Body of pancreas (tissue), 4 donors: ENCODE measurements at regions not wholly inside any gene's neighbourhood (a gene's known extent, or its start where the extent isn't known, plus 50 kb on each side); places are given as distances from the start of the nearest gene placed in this dataset.

ENCODE experiments used
- POLR2A ChIP-seq, 3 donors: fragments of 450-650 bp; IDR thresholded peaks; one replicate each; pipeline ENCODE4 v1.6.1; 2016; ENCODE audit warnings: antibody characterized with exemption in 3 of 3, mild to moderate bottlenecking in 2 of 3
- TF ChIP-seq, protein P1 (sequence below), 7 experiments: fragments of 450-650 bp in 4 of 7; fragments of 200-600 bp in 3 of 7; sonication (generic) in 3 of 7; IDR thresholded peaks; one replicate each; pipeline ENCODE4 v1.5.1; 2016 to 2019; ENCODE audit warnings: antibody characterized with exemption in 7 of 7

- TF ChIP-seq, protein P1, sequence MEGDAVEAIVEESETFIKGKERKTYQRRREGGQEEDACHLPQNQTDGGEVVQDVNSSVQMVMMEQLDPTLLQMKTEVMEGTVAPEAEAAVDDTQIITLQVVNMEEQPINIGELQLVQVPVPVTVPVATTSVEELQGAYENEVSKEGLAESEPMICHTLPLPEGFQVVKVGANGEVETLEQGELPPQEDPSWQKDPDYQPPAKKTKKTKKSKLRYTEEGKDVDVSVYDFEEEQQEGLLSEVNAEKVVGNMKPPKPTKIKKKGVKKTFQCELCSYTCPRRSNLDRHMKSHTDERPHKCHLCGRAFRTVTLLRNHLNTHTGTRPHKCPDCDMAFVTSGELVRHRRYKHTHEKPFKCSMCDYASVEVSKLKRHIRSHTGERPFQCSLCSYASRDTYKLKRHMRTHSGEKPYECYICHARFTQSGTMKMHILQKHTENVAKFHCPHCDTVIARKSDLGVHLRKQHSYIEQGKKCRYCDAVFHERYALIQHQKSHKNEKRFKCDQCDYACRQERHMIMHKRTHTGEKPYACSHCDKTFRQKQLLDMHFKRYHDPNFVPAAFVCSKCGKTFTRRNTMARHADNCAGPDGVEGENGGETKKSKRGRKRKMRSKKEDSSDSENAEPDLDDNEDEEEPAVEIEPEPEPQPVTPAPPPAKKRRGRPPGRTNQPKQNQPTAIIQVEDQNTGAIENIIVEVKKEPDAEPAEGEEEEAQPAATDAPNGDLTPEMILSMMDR (IDR thresholded peaks at IDR 0.05), result no peak
- TF ChIP-seq POLR2A (IDR thresholded peaks at IDR 0.05), result no peak
Observed at GRCh38 chr10:108785011-108785410, 1138.3 kb downstream of the XPNPEP1 start.
